ENCODE measurements at regions not wholly inside any gene's neighbourhood (a gene's known extent, or its start where the extent isn't known, plus 50 kb on each side); places are given as distances from the start of the nearest gene placed in this dataset.
A peak's percentile ranks its signal among the peaks of the same experiment; 100 is the strongest.
"Not testable (repeated sequence)": the region's sequence is repeated elsewhere in the genome, so short reads cannot be mapped to it uniquely, and the experiment has no call there.

- no peak for DNase-seq (ENCODE audit: low read depth)
Observed at GRCh38 chr6:27854421-27854820, 57.8 kb downstream of the OR2B2 start.

- no peak for DNase-seq (ENCODE audit: low read depth)
Observed at GRCh38 chr6:27851440-27851839, 60.8 kb downstream of the OR2B2 start.

- not testable (repeated sequence) for DNase-seq (ENCODE audit: low read depth)
Observed at GRCh38 chr6:27849001-27849400, 63.2 kb downstream of the OR2B2 start.

- peak; percentile 48 for DNase-seq (ENCODE audit: low read depth)
Observed at GRCh38 chr6:27847706-27848105, 64.5 kb downstream of the OR2B2 start.

- DNase-seq (ENCODE audit: low read depth): no peak
Observed at GRCh38 chr6:27840572-27840971, 71.6 kb downstream of the OR2B2 start.

GRCh38 chr6:27839626-27840475 is 72.3 kb downstream of the OR2B2 start:
- peak; percentile 64 for DNase-seq (ENCODE audit: low read depth)

GRCh38 chr6:27838945-27839625 is 73.1 kb downstream of the OR2B2 start:
- DNase-seq (ENCODE audit: low read depth): peak; percentile 45

GRCh38 chr6:27838058-27838944 is 73.9 kb downstream of the OR2B2 start:
- peak; percentile 99 for DNase-seq (ENCODE audit: low read depth)

GRCh38 chr6:27837625-27838057 is 74.6 kb downstream of the OR2B2 start:
- DNase-seq (ENCODE audit: low read depth): peak; percentile 57

- DNase-seq (ENCODE audit: low read depth): peak; percentile 86
Observed at GRCh38 chr6:27836783-27837624, 75.2 kb downstream of the OR2B2 start.

- no peak for DNase-seq (ENCODE audit: low read depth)
Observed at GRCh38 chr6:27836141-27836782, 75.9 kb downstream of the OR2B2 start.

GRCh38 chr6:27834879-27835549 is 77.2 kb downstream of the OR2B2 start:
- no peak for DNase-seq (ENCODE audit: low read depth)

GRCh38 chr6:27834384-27834783 is 77.8 kb downstream of the OR2B2 start:
- peak; percentile 21 for DNase-seq (ENCODE audit: low read depth)

GRCh38 chr6:27831434-27832081 is 80.6 kb downstream of the OR2B2 start:
- DNase-seq (ENCODE audit: low read depth): peak; percentile 27

GRCh38 chr6:27830600-27831433 is 81.4 kb downstream of the OR2B2 start:
- DNase-seq (ENCODE audit: low read depth): peak; percentile 60

GRCh38 chr6:27830212-27830599 is 82.0 kb downstream of the OR2B2 start:
- DNase-seq (ENCODE audit: low read depth): peak; percentile 19

- DNase-seq (ENCODE audit: low read depth): peak; percentile 15
Observed at GRCh38 chr6:27829453-27830211, 82.6 kb downstream of the OR2B2 start.

- DNase-seq (ENCODE audit: low read depth): not testable (repeated sequence)
Observed at GRCh38 chr6:27827477-27827876, 84.7 kb downstream of the OR2B2 start.

Measured in iris pigment epithelial cell (primary cell).